ENCODE measurements at regions not wholly inside any gene's neighbourhood (a gene's known extent, or its start where the extent isn't known, plus 50 kb on each side); places are given as distances from the start of the nearest gene placed in this dataset.
A peak's percentile ranks its signal among the peaks of the same experiment; 100 is the strongest.

- Histone ChIP-seq H3K27me3 (ENCODE audit: control insufficient read depth, insufficient read depth) (no peaks in the 10 kb centered on the region), H3K4me3 (ENCODE audit: low read length) (no peak overlapping the region), H3K9me3 (ENCODE audit: control insufficient read depth, low read length) (no peaks in the 10 kb centered on the region), H3K4me1 (ENCODE audit: control insufficient read depth, insufficient read depth, low read length) (no peaks in the 10 kb centered on the region), H3K27ac (ENCODE audit: low read length) (no peak overlapping the region)
- intact Hi-C loops (cut with DNase I) = no loop called here
- 92% methylated on average over 9 of the region's 9 CpGs for WGBS
- no peak for DNase-seq
- ATAC-seq = no peak
These were observed 100.7 kb upstream of the RTL1 start for GRCh38 chr14:101004176-101004575.

- DNase-seq (no peak), ATAC-seq (no peak)
- H3K4me3 ChIP-seq (ENCODE audit: low read length) = no peak overlapping the region
- intact Hi-C loops (cut with DNase I) = no loop called here
- H3K27me3 ChIP-seq (ENCODE audit: control insufficient read depth, insufficient read depth) = no peaks in the 10 kb centered on the region
- no peak overlapping the region for H3K27ac ChIP-seq (ENCODE audit: low read length)
- WGBS = 42% methylated on average over 10 of the region's 10 CpGs
- no peaks in the 10 kb centered on the region for H3K9me3 ChIP-seq (ENCODE audit: control insufficient read depth, low read length)
- H3K4me1 ChIP-seq (ENCODE audit: control insufficient read depth, insufficient read depth, low read length) = no peaks in the 10 kb centered on the region
These were observed 101.4 kb upstream of the RTL1 start for GRCh38 chr14:101004954-101005353.

- Histone ChIP-seq H3K4me1 (ENCODE audit: control insufficient read depth, insufficient read depth, low read length) (no peaks in the 10 kb centered on the region), H3K27ac (ENCODE audit: low read length) (no peak overlapping the region), H3K9me3 (ENCODE audit: control insufficient read depth, low read length) (no peaks in the 10 kb centered on the region), H3K27me3 (ENCODE audit: control insufficient read depth, insufficient read depth) (no peaks in the 10 kb centered on the region), H3K4me3 (ENCODE audit: low read length) (no peak overlapping the region)
- intact Hi-C loops (cut with DNase I) = no loop called here
- DNase-seq (peak; percentile 49 to 80 (median 79)), ATAC-seq (peak; percentile 58 to 64)
- 72% methylated on average over 10 of the region's 10 CpGs for WGBS
These were observed 101.9 kb upstream of the RTL1 start for GRCh38 chr14:101005447-101005846.

GRCh38 chr14:101006008-101006407, 102.5 kb upstream of the RTL1 start:
- Histone ChIP-seq H3K4me1 (ENCODE audit: control insufficient read depth, insufficient read depth, low read length) (no peaks in the 10 kb centered on the region), H3K9me3 (ENCODE audit: control insufficient read depth, low read length) (no peaks in the 10 kb centered on the region), H3K27me3 (ENCODE audit: control insufficient read depth, insufficient read depth) (no peaks in the 10 kb centered on the region), H3K4me3 (ENCODE audit: low read length) (no peak overlapping the region), H3K27ac (ENCODE audit: low read length) (no peak overlapping the region)
- 77% methylated on average over 9 of the region's 9 CpGs for WGBS
- intact Hi-C loops (cut with DNase I) = no loop called here
- no peak for DNase-seq
- no peak for ATAC-seq

GRCh38 chr14:101007004-101007614, 103.6 kb upstream of the RTL1 start:
- Histone ChIP-seq H3K4me3 (ENCODE audit: low read length) (no peak overlapping the region), H3K4me1 (ENCODE audit: control insufficient read depth, insufficient read depth, low read length) (no peaks in the 10 kb centered on the region), H3K27me3 (ENCODE audit: control insufficient read depth, insufficient read depth) (no peaks in the 10 kb centered on the region), H3K27ac (ENCODE audit: low read length) (no peak overlapping the region), H3K9me3 (ENCODE audit: control insufficient read depth, low read length) (no peaks in the 10 kb centered on the region)
- no peak for ATAC-seq
- no peak for DNase-seq
- intact Hi-C loops (cut with DNase I) = no loop called here
- WGBS = 80% methylated on average over 13 of the region's 13 CpGs

GRCh38 chr14:101007765-101008164, 104.2 kb upstream of the RTL1 start:
- intact Hi-C loops (cut with DNase I) = no loop called here
- Histone ChIP-seq H3K4me1 (ENCODE audit: control insufficient read depth, insufficient read depth, low read length) (no peaks in the 10 kb centered on the region), H3K9me3 (ENCODE audit: control insufficient read depth, low read length) (no peaks in the 10 kb centered on the region), H3K4me3 (ENCODE audit: low read length) (no peak overlapping the region), H3K27me3 (ENCODE audit: control insufficient read depth, insufficient read depth) (no peaks in the 10 kb centered on the region), H3K27ac (ENCODE audit: low read length) (no peak overlapping the region)
- no peak for ATAC-seq
- WGBS = 85% methylated on average over 4 of the region's 4 CpGs
- no peak for DNase-seq

GRCh38 chr14:101008196-101008595, 104.7 kb upstream of the RTL1 start:
- Histone ChIP-seq H3K9me3 (ENCODE audit: control insufficient read depth, low read length) (no peaks in the 10 kb centered on the region), H3K27me3 (ENCODE audit: control insufficient read depth, insufficient read depth) (no peaks in the 10 kb centered on the region), H3K27ac (ENCODE audit: low read length) (no peak overlapping the region), H3K4me1 (ENCODE audit: control insufficient read depth, insufficient read depth, low read length) (no peaks in the 10 kb centered on the region), H3K4me3 (ENCODE audit: low read length) (no peak overlapping the region)
- WGBS = 90% methylated on average over 13 of the region's 13 CpGs
- DNase-seq (no peak), ATAC-seq (no peak)
- intact Hi-C loops (cut with DNase I) = no loop called here

- 88% methylated on average over 9 of the region's 9 CpGs for WGBS
- Histone ChIP-seq H3K27ac (ENCODE audit: low read length) (no peak overlapping the region), H3K4me1 (ENCODE audit: control insufficient read depth, insufficient read depth, low read length) (no peaks in the 10 kb centered on the region), H3K9me3 (ENCODE audit: control insufficient read depth, low read length) (no peaks in the 10 kb centered on the region), H3K27me3 (ENCODE audit: control insufficient read depth, insufficient read depth) (no peaks in the 10 kb centered on the region), H3K4me3 (ENCODE audit: low read length) (no peak overlapping the region)
- intact Hi-C loops (cut with DNase I) = no loop called here
- no peak for DNase-seq
- no peak for ATAC-seq
These were observed 105.3 kb upstream of the RTL1 start for GRCh38 chr14:101008631-101009336.

- Histone ChIP-seq H3K4me1 (ENCODE audit: control insufficient read depth, insufficient read depth, low read length) (no peaks in the 10 kb centered on the region), H3K27me3 (ENCODE audit: control insufficient read depth, insufficient read depth) (no peaks in the 10 kb centered on the region), H3K4me3 (ENCODE audit: low read length) (no peak overlapping the region), H3K9me3 (ENCODE audit: control insufficient read depth, low read length) (no peaks in the 10 kb centered on the region), H3K27ac (ENCODE audit: low read length) (no peak overlapping the region)
- 78% methylated on average over 5 of the region's 5 CpGs for WGBS
- ATAC-seq = no peak
- intact Hi-C loops (cut with DNase I) = no loop called here
- DNase-seq = no peak
These were observed 106.0 kb upstream of the RTL1 start for GRCh38 chr14:101009531-101009930.

GRCh38 chr14:101010293-101010692, 106.8 kb upstream of the RTL1 start:
- intact Hi-C loops (cut with DNase I) = no loop called here
- no peak overlapping the region for H3K27ac ChIP-seq (ENCODE audit: low read length)
- 77% methylated on average over 6 of the region's 6 CpGs for WGBS
- no peak for DNase-seq
- no peaks in the 10 kb centered on the region for H3K4me1 ChIP-seq (ENCODE audit: control insufficient read depth, insufficient read depth, low read length)
- H3K27me3 ChIP-seq (ENCODE audit: control insufficient read depth, insufficient read depth) = no peaks in the 10 kb centered on the region
- no peak overlapping the region for H3K4me3 ChIP-seq (ENCODE audit: low read length)
- H3K9me3 ChIP-seq (ENCODE audit: control insufficient read depth, low read length) = no peaks in the 10 kb centered on the region
- ATAC-seq = no peak

- Histone ChIP-seq H3K9me3 (ENCODE audit: control insufficient read depth, low read length) (no peaks in the 10 kb centered on the region), H3K4me3 (ENCODE audit: low read length) (no peak overlapping the region), H3K27me3 (ENCODE audit: control insufficient read depth, insufficient read depth) (no peaks in the 10 kb centered on the region), H3K4me1 (ENCODE audit: control insufficient read depth, insufficient read depth, low read length) (no peaks in the 10 kb centered on the region), H3K27ac (ENCODE audit: low read length) (no peak overlapping the region)
- no peak for DNase-seq
- ATAC-seq = no peak
- WGBS = 88% methylated on average over 2 of the region's 2 CpGs
- intact Hi-C loops (cut with DNase I) = no loop called here
These were observed 107.3 kb upstream of the RTL1 start for GRCh38 chr14:101010835-101011234.

GRCh38 chr14:101017209-101017608, 113.7 kb upstream of the RTL1 start:
- H3K9me3 ChIP-seq (ENCODE audit: control insufficient read depth, low read length) = no peaks in the 10 kb centered on the region
- no peaks in the 10 kb centered on the region for H3K4me1 ChIP-seq (ENCODE audit: control insufficient read depth, insufficient read depth, low read length)
- 68% methylated on average over 1 of the region's 1 CpG for WGBS
- no peak overlapping the region for H3K4me3 ChIP-seq (ENCODE audit: low read length)
- DNase-seq = no peak
- no peak for ATAC-seq
- H3K27ac ChIP-seq (ENCODE audit: low read length) = no peak overlapping the region
- intact Hi-C loops (cut with DNase I) = no loop called here
- no peaks in the 10 kb centered on the region for H3K27me3 ChIP-seq (ENCODE audit: control insufficient read depth, insufficient read depth)
